ENCODE measurements at regions not wholly inside any gene's neighbourhood (a gene's known extent, or its start where the extent isn't known, plus 50 kb on each side); places are given as distances from the start of the nearest gene placed in this dataset.

DNA sequence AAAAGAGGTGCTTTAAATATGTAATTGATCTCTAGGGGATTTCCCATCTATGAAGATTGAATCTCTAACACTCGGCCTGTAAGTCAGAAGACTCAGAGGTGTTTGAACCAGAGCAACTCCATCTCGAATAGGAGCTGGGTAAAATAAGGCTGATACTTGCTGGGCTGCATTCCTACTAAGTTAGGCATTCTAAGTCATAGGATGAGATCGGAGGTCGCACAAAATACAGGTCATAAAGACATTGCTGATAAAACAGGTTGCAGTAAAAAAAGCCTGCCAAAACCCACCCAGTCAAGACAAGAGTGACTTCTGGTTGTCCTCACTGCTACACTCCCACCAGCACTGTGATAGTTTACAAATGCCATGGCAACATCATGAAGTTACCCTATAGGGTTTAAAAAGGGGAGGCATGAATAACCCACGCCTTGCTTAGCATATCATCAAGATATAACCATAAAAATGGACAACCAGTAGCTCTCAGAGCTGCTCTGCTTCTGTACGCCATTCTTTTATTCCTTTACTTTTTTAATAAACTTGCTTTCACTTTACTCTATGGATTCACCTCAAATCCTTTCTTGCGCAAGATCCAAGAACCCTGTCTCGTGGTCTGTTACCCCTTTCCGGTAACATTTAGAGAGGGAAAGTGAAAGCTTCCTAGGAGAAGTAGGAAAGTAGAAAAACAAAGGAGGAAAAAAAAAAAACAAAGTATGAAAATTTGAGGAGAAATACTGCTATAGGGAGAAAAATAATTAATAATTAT, 129.7 kb upstream of the PHACTR1 start:
- no peak for DNase-seq (ENCODE audit: low spot score in 2 of 2)
- H3K9me3 ChIP-seq, result no peaks in the 10 kb centered on the region
- no peaks in the 10 kb centered on the region for H3K27me3 ChIP-seq
- no peak for TF ChIP-seq EP300 (IDR thresholded peaks at IDR 0.05)
- TF ChIP-seq CTCF (IDR thresholded peaks at IDR 0.05), result no peak
- no peak for TF ChIP-seq POLR2A (IDR thresholded peaks at IDR 0.05)
- TF ChIP-seq POLR2AphosphoS5 (IDR thresholded peaks at IDR 0.05), result no peak
- H3K4me3 ChIP-seq, result no peak overlapping the region
- 73% methylated on average over 9 of the region's 9 CpGs for WGBS
- no peak overlapping the region for H3K27ac ChIP-seq
- no peaks in the 10 kb centered on the region for H3K36me3 ChIP-seq
- peaks cover 4% of the 10 kb centered on the region for H3K4me1 ChIP-seq

GRCh38 chr6:12590901-12591300, 125.7 kb upstream of the PHACTR1 start:
- 93% methylated on average over 2 of the region's 2 CpGs for WGBS
- Histone ChIP-seq H3K36me3 (no peaks in the 10 kb centered on the region), H3K27ac (no peak overlapping the region), H3K4me1 (no peaks in the 10 kb centered on the region), H3K27me3 (no peaks in the 10 kb centered on the region), H3K4me3 (no peak overlapping the region), H3K9me3 (no peaks in the 10 kb centered on the region)
- DNase-seq (ENCODE audit: low spot score in 2 of 2), result no peak
- TF ChIP-seq EP300 (IDR thresholded peaks at IDR 0.05) (no peak), POLR2A (IDR thresholded peaks at IDR 0.05) (no peak), CTCF (IDR thresholded peaks at IDR 0.05) (no peak), POLR2AphosphoS5 (IDR thresholded peaks at IDR 0.05) (no peak)

- no peak for TF ChIP-seq POLR2A (IDR thresholded peaks at IDR 0.05)
- no peak for TF ChIP-seq POLR2AphosphoS5 (IDR thresholded peaks at IDR 0.05)
- no peak for TF ChIP-seq EP300 (IDR thresholded peaks at IDR 0.05)
- no peak for TF ChIP-seq CTCF (IDR thresholded peaks at IDR 0.05)
- no peaks in the 10 kb centered on the region for H3K4me1 ChIP-seq
- no peak overlapping the region for H3K27ac ChIP-seq
- no peaks in the 10 kb centered on the region for H3K9me3 ChIP-seq
- H3K4me3 ChIP-seq, result no peak overlapping the region
- 67% methylated on average over 4 of the region's 4 CpGs for WGBS
- no peak for DNase-seq (ENCODE audit: low spot score in 2 of 2)
- H3K36me3 ChIP-seq, result no peaks in the 10 kb centered on the region
- no peaks in the 10 kb centered on the region for H3K27me3 ChIP-seq
These were observed 123.9 kb upstream of the PHACTR1 start for GRCh38 chr6:12592634-12593033.

- 92% methylated on average over 11 of the region's 12 CpGs for WGBS
- DNase-seq (ENCODE audit: low spot score in 2 of 2), result no peak
- no peak overlapping the region for H3K27ac ChIP-seq
These were observed 122.6 kb upstream of the PHACTR1 start for GRCh38 chr6:12593771-12594529.

More at GRCh38 chr6:12593771-12594529, 122.6 kb upstream of the PHACTR1 start:
- H3K36me3 ChIP-seq, result no peaks in the 10 kb centered on the region
- H3K4me1 ChIP-seq, result no peaks in the 10 kb centered on the region
- TF ChIP-seq CTCF (IDR thresholded peaks at IDR 0.05), result no peak
- no peak for TF ChIP-seq POLR2AphosphoS5 (IDR thresholded peaks at IDR 0.05)
- TF ChIP-seq POLR2A (IDR thresholded peaks at IDR 0.05), result no peak
- TF ChIP-seq EP300 (IDR thresholded peaks at IDR 0.05), result no peak
- no peak overlapping the region for H3K4me3 ChIP-seq
- H3K9me3 ChIP-seq, result no peaks in the 10 kb centered on the region
- H3K27me3 ChIP-seq, result no peaks in the 10 kb centered on the region

All from suprapubic skin (tissue), 4 donors.